ENCODE measurements at regions not wholly inside any gene's neighbourhood (a gene's known extent, or its start where the extent isn't known, plus 50 kb on each side); places are given as distances from the start of the nearest gene placed in this dataset.
"Not testable (repeated sequence)": the region's sequence is repeated elsewhere in the genome, so short reads cannot be mapped to it uniquely, and the experiment has no call there.

DNA sequence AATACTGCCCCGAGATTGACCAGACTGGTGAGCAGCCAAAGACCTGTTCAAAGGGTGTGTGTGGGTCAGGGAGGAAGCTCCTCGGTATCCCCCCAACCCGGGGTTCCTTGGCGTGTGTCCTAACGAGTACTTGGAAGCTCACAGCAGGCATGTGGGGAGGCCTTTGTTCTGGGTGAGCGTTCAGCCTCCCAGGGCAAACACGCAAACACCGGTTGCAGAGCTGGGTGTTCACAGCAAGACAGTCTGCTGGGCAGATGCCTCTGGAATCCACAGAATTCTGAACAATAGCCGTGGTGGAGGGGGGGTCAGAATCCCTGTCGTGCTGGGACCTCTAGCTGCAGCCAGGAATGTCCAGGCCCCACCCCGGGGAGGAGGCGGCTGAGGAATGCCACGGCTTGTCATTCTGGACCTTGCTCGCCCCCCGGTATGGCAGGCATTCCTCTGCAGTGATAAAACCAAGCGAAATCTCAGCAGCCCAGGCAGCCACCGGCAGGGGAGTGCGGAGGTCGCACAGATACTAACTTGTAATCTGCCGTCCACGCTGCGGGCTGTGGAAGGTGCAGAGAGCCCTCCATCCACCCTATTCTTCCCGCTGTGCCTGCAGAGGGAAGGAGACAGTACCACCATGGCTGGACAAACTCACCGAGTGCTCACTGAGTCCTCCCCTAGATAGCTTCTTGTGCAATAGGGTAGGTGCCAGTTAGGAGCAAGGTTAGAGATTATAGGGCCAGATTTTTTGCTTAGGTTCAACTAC, 77.8 kb upstream of the METTL9 start:
- WGBS (ENCODE audit: low lambda C conversion rate): 44% methylated on average over 23 of the region's 24 CpGs
- Histone ChIP-seq H3K27ac (ENCODE audit: low read depth in 2 of 2, low read length in 1 of 2) (peak overlapping the region; percentile 84 to 86), H3F3A (replicated peaks; ENCODE audit: insufficient read depth) (peaks cover 16% of the 10 kb centered on the region), H3K4me1 (ENCODE audit: control insufficient read depth in 1 of 2, insufficient read depth in 2 of 2, low read depth in 1 of 2, low read length in 1 of 2) (peaks cover 15 to 19% of the 10 kb centered on the region in 2 experiments; a peak in 3 of 4 replicates), H3K4me2 (peak overlapping the region; percentile 35), H4K20me1 (ENCODE audit: insufficient read depth) (peaks cover 28% of the 10 kb centered on the region), H2AFZ (ENCODE audit: low read depth) (peak overlapping the region; percentile 74; the same call in 1 of the 2 replicates), H3K9ac (peak overlapping the region; percentile 98), H3K79me2 (ENCODE audit: insufficient read depth) (peaks cover 33% of the 10 kb centered on the region)
- TF ChIP-seq CTCF (IDR thresholded peaks at IDR 0.05) (peak; percentile 13; the same call in 1 of the 2 replicates), TEAD4 (IDR thresholded peaks at IDR 0.05; ENCODE audit: borderline replicate concordance, insufficient read depth) (0 out of 2 replicates have a peak, but pooled peaks have one; percentile 45)
- TF ChIP-seq, protein P1, sequence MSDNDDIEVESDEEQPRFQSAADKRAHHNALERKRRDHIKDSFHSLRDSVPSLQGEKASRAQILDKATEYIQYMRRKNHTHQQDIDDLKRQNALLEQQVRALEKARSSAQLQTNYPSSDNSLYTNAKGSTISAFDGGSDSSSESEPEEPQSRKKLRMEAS (IDR thresholded peaks at IDR 0.05; ENCODE audit: low read depth): 0 out of 2 replicates have a peak, but pooled peaks have one; percentile 53
- DNase-seq; CTCF ChIA-PET; H3K9me3 ChIP-seq; POLR2A ChIA-PET; H3K4me3 ChIP-seq (ENCODE audit: low read depth in 2 of 2, low read length in 1 of 2); H3K36me3 ChIP-seq (replicated peaks in 1 of 2; ENCODE audit: control insufficient read depth in 1 of 2, insufficient read depth in 2 of 2, low read length in 1 of 2); H3K27me3 ChIP-seq (ENCODE audit: insufficient read depth); H3K9me2 ChIP-seq: not testable (repeated sequence)

GRCh38 chr16:21522846-21523245, 76.5 kb upstream of the METTL9 start:
- H3K27ac ChIP-seq (ENCODE audit: low read depth in 2 of 2, low read length in 1 of 2); H3K27me3 ChIP-seq (ENCODE audit: insufficient read depth); CTCF ChIA-PET; H3K9me3 ChIP-seq; H2AFZ ChIP-seq (ENCODE audit: low read depth); DNase-seq; H3K36me3 ChIP-seq (replicated peaks in 1 of 2; ENCODE audit: control insufficient read depth in 1 of 2, insufficient read depth in 2 of 2, low read length in 1 of 2); H3K4me2 ChIP-seq; POLR2A ChIA-PET; H3K9ac ChIP-seq; H3K9me2 ChIP-seq; H3K4me3 ChIP-seq (ENCODE audit: low read depth in 2 of 2, low read length in 1 of 2): not testable (repeated sequence)
- H3K79me2 ChIP-seq (ENCODE audit: insufficient read depth): peaks cover 22% of the 10 kb centered on the region
- 97% methylated on average over 20 of the region's 20 CpGs for WGBS (ENCODE audit: low lambda C conversion rate)
- H4K20me1 ChIP-seq (ENCODE audit: insufficient read depth): peaks cover 18% of the 10 kb centered on the region
- H3F3A ChIP-seq (replicated peaks; ENCODE audit: insufficient read depth): peaks cover 16% of the 10 kb centered on the region
- peaks cover 11 to 18% of the 10 kb centered on the region in 2 experiments; a peak in 3 of 4 replicates for H3K4me1 ChIP-seq (ENCODE audit: control insufficient read depth in 1 of 2, insufficient read depth in 2 of 2, low read depth in 1 of 2, low read length in 1 of 2)

GRCh38 chr16:21523411-21524067, 75.8 kb upstream of the METTL9 start:
- H2AFZ ChIP-seq (ENCODE audit: low read depth): no peak overlapping the region
- peaks cover 15% of the 10 kb centered on the region for H3K79me2 ChIP-seq (ENCODE audit: insufficient read depth)
- no peak overlapping the region for H3K27ac ChIP-seq (ENCODE audit: low read depth in 2 of 2, low read length in 1 of 2)
- H4K20me1 ChIP-seq (ENCODE audit: insufficient read depth): peaks cover 11% of the 10 kb centered on the region
- H3K27me3 ChIP-seq (ENCODE audit: insufficient read depth): no peaks in the 10 kb centered on the region
- H3K9me2 ChIP-seq: no peaks in the 10 kb centered on the region
- WGBS (ENCODE audit: low lambda C conversion rate): 94% methylated on average over 17 of the region's 17 CpGs
- no peaks in the 10 kb centered on the region for H3K36me3 ChIP-seq (replicated peaks in 1 of 2; ENCODE audit: control insufficient read depth in 1 of 2, insufficient read depth in 2 of 2, low read length in 1 of 2)
- no peak overlapping the region for H3K9ac ChIP-seq
- no peak for DNase-seq
- H3K4me1 ChIP-seq (ENCODE audit: control insufficient read depth in 1 of 2, insufficient read depth in 2 of 2, low read depth in 1 of 2, low read length in 1 of 2): peaks cover 11 to 14% of the 10 kb centered on the region in 2 experiments; a peak in 3 of 4 replicates
- H3K4me3 ChIP-seq (ENCODE audit: low read depth in 2 of 2, low read length in 1 of 2): no peak overlapping the region
- no peak overlapping the region for H3K4me2 ChIP-seq
- POLR2A ChIA-PET: no interaction called here
- no peaks in the 10 kb centered on the region for H3K9me3 ChIP-seq
- CTCF ChIA-PET: no interaction called here
- H3F3A ChIP-seq (replicated peaks; ENCODE audit: insufficient read depth): peaks cover 16% of the 10 kb centered on the region
- TF ChIP-seq REST (IDR thresholded peaks at IDR 0.05; ENCODE audit: low read depth, low read length) (no peak), YY1 (IDR thresholded peaks at IDR 0.05; ENCODE audit: low read depth) (no peak), RFX5 (IDR thresholded peaks at IDR 0.05; ENCODE audit: low read length) (no peak), TAF1 (IDR thresholded peaks at IDR 0.05; ENCODE audit: borderline replicate concordance, low read depth, low read length) (no peak), RXRA (IDR thresholded peaks at IDR 0.05; ENCODE audit: borderline replicate concordance, low read depth) (no peak), SMC3 (IDR thresholded peaks at IDR 0.05; ENCODE audit: low read depth, low read length) (no peak), RCOR1 (IDR thresholded peaks at IDR 0.05; ENCODE audit: low read length) (no peak), USF1 (IDR thresholded peaks at IDR 0.05; ENCODE audit: borderline replicate concordance, low read depth) (no peak), JUND (IDR thresholded peaks at IDR 0.05) (no peak), ELF1 (IDR thresholded peaks at IDR 0.05) (no peak), MXI1 (IDR thresholded peaks at IDR 0.05; ENCODE audit: low read depth, low read length) (no peak)

All from SK-N-SH (cell line).